ENCODE measurements at regions not wholly inside any gene's neighbourhood (a gene's known extent, or its start where the extent isn't known, plus 50 kb on each side); places are given as distances from the start of the nearest gene placed in this dataset.

GRCh38 chr3:152964911-152965609, 130.1 kb downstream of the P2RY1 start:
- Mint-ChIP-seq H3K27me3 (ENCODE audit: insufficient read depth) (no peaks in the 10 kb centered on the region), H3K4me3 (no peak overlapping the region), H3K36me3 (ENCODE audit: low read depth) (no peaks in the 10 kb centered on the region), H3K27ac (no peak overlapping the region), H3K4me1 (ENCODE audit: low read depth) (no peaks in the 10 kb centered on the region), H3K9me3 (no peaks in the 10 kb centered on the region)
- no peak for DNase-seq (ENCODE audit: low spot score)
- intact Hi-C loops (cut with micrococcal nuclease): no loop called here

- no peak for DNase-seq (ENCODE audit: low spot score)
- Mint-ChIP-seq H3K4me3 (no peak overlapping the region), H3K36me3 (ENCODE audit: low read depth) (no peaks in the 10 kb centered on the region), H3K4me1 (ENCODE audit: low read depth) (no peaks in the 10 kb centered on the region), H3K9me3 (no peaks in the 10 kb centered on the region), H3K27ac (no peak overlapping the region), H3K27me3 (ENCODE audit: insufficient read depth) (peaks cover 3% of the 10 kb centered on the region)
- intact Hi-C loops (cut with micrococcal nuclease): no loop called here
These were observed 133.6 kb downstream of the P2RY1 start for GRCh38 chr3:152968388-152969024.

- Mint-ChIP-seq H3K4me3 (no peak overlapping the region), H3K36me3 (ENCODE audit: low read depth) (no peaks in the 10 kb centered on the region), H3K9me3 (no peaks in the 10 kb centered on the region), H3K4me1 (ENCODE audit: low read depth) (no peaks in the 10 kb centered on the region), H3K27ac (no peak overlapping the region), H3K27me3 (ENCODE audit: insufficient read depth) (peaks cover 4% of the 10 kb centered on the region)
- intact Hi-C loops (cut with micrococcal nuclease): no loop called here
- no peak for DNase-seq (ENCODE audit: low spot score)
These were observed 134.8 kb downstream of the P2RY1 start for GRCh38 chr3:152969557-152970300.

- H3K36me3 Mint-ChIP-seq (ENCODE audit: low read depth): no peaks in the 10 kb centered on the region
- H3K4me1 Mint-ChIP-seq (ENCODE audit: low read depth): no peaks in the 10 kb centered on the region
- no peak for DNase-seq (ENCODE audit: low spot score)
- no peaks in the 10 kb centered on the region for H3K9me3 Mint-ChIP-seq
- H3K4me3 Mint-ChIP-seq: no peak overlapping the region
- H3K27me3 Mint-ChIP-seq (ENCODE audit: insufficient read depth): peaks cover 4% of the 10 kb centered on the region
- intact Hi-C loops (cut with micrococcal nuclease): no loop called here
- no peak overlapping the region for H3K27ac Mint-ChIP-seq
These were observed 135.9 kb downstream of the P2RY1 start for GRCh38 chr3:152970851-152971250.

- no peaks in the 10 kb centered on the region for H3K4me1 Mint-ChIP-seq (ENCODE audit: low read depth)
- no peak for DNase-seq (ENCODE audit: low spot score)
- no peak overlapping the region for H3K4me3 Mint-ChIP-seq
- intact Hi-C loops (cut with micrococcal nuclease): no loop called here
- no peak overlapping the region for H3K27ac Mint-ChIP-seq
- H3K36me3 Mint-ChIP-seq (ENCODE audit: low read depth): no peaks in the 10 kb centered on the region
- no peaks in the 10 kb centered on the region for H3K9me3 Mint-ChIP-seq
- peaks cover 6% of the 10 kb centered on the region for H3K27me3 Mint-ChIP-seq (ENCODE audit: insufficient read depth)
These were observed 136.9 kb downstream of the P2RY1 start for GRCh38 chr3:152971880-152972279.

- Mint-ChIP-seq H3K27me3 (ENCODE audit: insufficient read depth) (peaks cover 6% of the 10 kb centered on the region), H3K4me3 (no peak overlapping the region), H3K27ac (no peak overlapping the region), H3K4me1 (ENCODE audit: low read depth) (no peaks in the 10 kb centered on the region), H3K36me3 (ENCODE audit: low read depth) (no peaks in the 10 kb centered on the region), H3K9me3 (no peaks in the 10 kb centered on the region)
- intact Hi-C loops (cut with micrococcal nuclease): no loop called here
- no peak for DNase-seq (ENCODE audit: low spot score)
These were observed 138.6 kb downstream of the P2RY1 start for GRCh38 chr3:152973575-152973974.

- H3K36me3 Mint-ChIP-seq (ENCODE audit: low read depth): no peaks in the 10 kb centered on the region
These were observed 141.3 kb downstream of the P2RY1 start for GRCh38 chr3:152976239-152976638.

GRCh38 chr3:152977366-152977765, 142.4 kb downstream of the P2RY1 start:
- no peaks in the 10 kb centered on the region for H3K4me1 Mint-ChIP-seq (ENCODE audit: low read depth)
- DNase-seq (ENCODE audit: low spot score): no peak
- no peak overlapping the region for H3K4me3 Mint-ChIP-seq
- H3K27me3 Mint-ChIP-seq (ENCODE audit: insufficient read depth): peaks cover 3% of the 10 kb centered on the region
- H3K27ac Mint-ChIP-seq: no peak overlapping the region
- no peaks in the 10 kb centered on the region for H3K9me3 Mint-ChIP-seq
- intact Hi-C loops (cut with micrococcal nuclease): no loop called here
- H3K36me3 Mint-ChIP-seq (ENCODE audit: low read depth): no peaks in the 10 kb centered on the region

More at GRCh38 chr3:152976239-152976638, 141.3 kb downstream of the P2RY1 start:
- no peaks in the 10 kb centered on the region for H3K9me3 Mint-ChIP-seq
- H3K27me3 Mint-ChIP-seq (ENCODE audit: insufficient read depth): peaks cover 3% of the 10 kb centered on the region
- no peak overlapping the region for H3K27ac Mint-ChIP-seq
- DNase-seq (ENCODE audit: low spot score): no peak
- no peak overlapping the region for H3K4me3 Mint-ChIP-seq
- no peaks in the 10 kb centered on the region for H3K4me1 Mint-ChIP-seq (ENCODE audit: low read depth)
- intact Hi-C loops (cut with micrococcal nuclease): no loop called here

- intact Hi-C loops (cut with micrococcal nuclease): no loop called here
- no peak for DNase-seq (ENCODE audit: low spot score)
- Mint-ChIP-seq H3K27ac (no peak overlapping the region), H3K27me3 (ENCODE audit: insufficient read depth) (peaks cover 3% of the 10 kb centered on the region), H3K4me1 (ENCODE audit: low read depth) (no peaks in the 10 kb centered on the region), H3K9me3 (no peaks in the 10 kb centered on the region), H3K4me3 (no peak overlapping the region), H3K36me3 (ENCODE audit: low read depth) (no peaks in the 10 kb centered on the region)
These were observed 143.2 kb downstream of the P2RY1 start for GRCh38 chr3:152978152-152978551.

GRCh38 chr3:152997526-152997925, 162.6 kb downstream of the P2RY1 start:
- Mint-ChIP-seq H3K9me3 (no peaks in the 10 kb centered on the region), H3K4me1 (ENCODE audit: low read depth) (no peaks in the 10 kb centered on the region), H3K36me3 (ENCODE audit: low read depth) (no peaks in the 10 kb centered on the region), H3K27ac (no peak overlapping the region), H3K4me3 (no peak overlapping the region), H3K27me3 (ENCODE audit: insufficient read depth) (peaks cover 8% of the 10 kb centered on the region)
- DNase-seq (ENCODE audit: low spot score): no peak
- intact Hi-C loops (cut with micrococcal nuclease): no loop called here

GRCh38 chr3:152998591-152998990, 163.4 kb upstream of the RAP2B start:
- intact Hi-C loops (cut with micrococcal nuclease): no loop called here
- H3K9me3 Mint-ChIP-seq: no peaks in the 10 kb centered on the region
- H3K27me3 Mint-ChIP-seq (ENCODE audit: insufficient read depth): peaks cover 8% of the 10 kb centered on the region
- H3K4me3 Mint-ChIP-seq: no peak overlapping the region
- H3K27ac Mint-ChIP-seq: no peak overlapping the region
- no peak for DNase-seq (ENCODE audit: low spot score)
- H3K36me3 Mint-ChIP-seq (ENCODE audit: low read depth): no peaks in the 10 kb centered on the region
- no peaks in the 10 kb centered on the region for H3K4me1 Mint-ChIP-seq (ENCODE audit: low read depth)

GRCh38 chr3:153000325-153000724, 161.7 kb upstream of the RAP2B start:
- no peak for DNase-seq (ENCODE audit: low spot score)
- no peak overlapping the region for H3K27ac Mint-ChIP-seq
- H3K36me3 Mint-ChIP-seq (ENCODE audit: low read depth): no peaks in the 10 kb centered on the region
- H3K9me3 Mint-ChIP-seq: no peaks in the 10 kb centered on the region
- intact Hi-C loops (cut with micrococcal nuclease): no loop called here
- H3K4me1 Mint-ChIP-seq (ENCODE audit: low read depth): no peaks in the 10 kb centered on the region
- no peak overlapping the region for H3K4me3 Mint-ChIP-seq
- peaks cover 8% of the 10 kb centered on the region for H3K27me3 Mint-ChIP-seq (ENCODE audit: insufficient read depth)
